ENCODE measurements at regions not wholly inside any gene's neighbourhood (a gene's known extent, or its start where the extent isn't known, plus 50 kb on each side); places are given as distances from the start of the nearest gene placed in this dataset.

DNA sequence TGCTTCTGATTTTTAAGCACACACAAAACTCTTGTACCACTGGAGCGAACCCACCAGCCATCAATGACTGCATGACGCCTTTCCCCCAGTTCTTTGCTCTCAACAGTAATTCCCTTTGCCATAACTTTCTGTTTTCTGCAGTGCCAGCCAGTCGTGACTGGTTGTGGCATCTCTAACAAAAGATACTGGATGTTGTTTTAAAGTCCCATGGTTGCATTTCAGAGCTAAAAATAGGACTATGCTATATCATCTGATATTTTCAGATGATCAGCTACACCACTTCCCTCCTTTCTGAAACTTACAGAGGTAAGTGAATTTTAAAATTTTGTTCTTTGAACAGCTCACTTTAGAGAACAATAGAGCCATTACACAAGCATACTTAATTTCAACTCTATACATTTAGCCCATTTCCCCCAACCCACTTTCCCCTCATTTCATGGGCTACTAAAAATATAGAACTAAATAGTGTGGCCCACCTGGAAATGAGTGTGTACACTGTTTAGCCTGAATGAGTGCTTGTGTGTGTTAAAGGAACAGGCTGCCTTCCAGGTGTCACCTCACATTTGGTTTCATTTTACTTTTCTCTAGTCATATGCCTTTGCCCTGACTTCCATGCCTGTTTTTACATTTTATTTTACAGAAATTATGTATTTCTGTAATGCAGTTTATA lies 136.9 kb upstream of the ZC3H12C start:
- Mint-ChIP-seq H3K36me3 (no peaks in the 10 kb centered on the region), H3K9me3 (peaks cover 2% of the 10 kb centered on the region), H3K4me3 (no peak overlapping the region), H3K27ac (no peak overlapping the region), H3K4me1 (peaks cover 20% of the 10 kb centered on the region), H3K27me3 (ENCODE audit: insufficient read depth, low read depth) (peaks cover 4% of the 10 kb centered on the region)
- no peaks in the 10 kb centered on the region for H3K27me3 ChIP-seq
- H3K9ac ChIP-seq: no peak overlapping the region
- peaks cover 12% of the 10 kb centered on the region for H3K4me1 ChIP-seq
- H3K4me3 ChIP-seq: no peak overlapping the region
- H3K4me2 ChIP-seq: no peak overlapping the region
- no peaks in the 10 kb centered on the region for H3F3A ChIP-seq (ENCODE audit: low read depth)
- H3K9me3 ChIP-seq (ENCODE audit: low read depth): no peaks in the 10 kb centered on the region
- TF ChIP-seq EZH2 (IDR thresholded peaks at IDR 0.05) (no peak), EZH2phosphoT487 (IDR thresholded peaks at IDR 0.05) (no peak)
- DNase-seq (ENCODE audit: low spot score): no peak
- no peak overlapping the region for H3K27ac ChIP-seq
- H2AFZ ChIP-seq (replicated peaks): no peak overlapping the region
- no peaks in the 10 kb centered on the region for H3K36me3 ChIP-seq
- H3K79me2 ChIP-seq (ENCODE audit: low read depth): no peaks in the 10 kb centered on the region
- H4K20me1 ChIP-seq (ENCODE audit: low read depth): no peaks in the 10 kb centered on the region

DNA sequence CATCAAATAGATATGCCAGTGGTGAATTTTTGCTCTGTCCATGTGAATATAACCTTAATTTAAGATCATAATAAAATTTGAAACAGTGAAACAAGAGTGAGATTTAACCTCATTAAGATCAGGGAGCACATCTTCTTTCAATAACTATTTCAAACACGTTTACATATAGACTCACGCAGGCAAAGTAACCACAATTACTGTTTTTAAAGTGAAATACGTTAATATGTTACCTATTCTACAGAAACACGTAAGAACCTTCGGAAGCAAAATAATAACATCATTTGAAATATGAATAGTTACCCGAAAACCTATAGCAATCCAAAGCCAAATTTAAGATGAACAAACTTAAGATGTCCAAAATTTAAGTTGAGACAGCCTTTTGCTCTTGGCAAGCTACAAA lies 136.2 kb upstream of the ZC3H12C start:
- Histone ChIP-seq H3K27ac (no peak overlapping the region), H3K9ac (no peak overlapping the region), H3K4me2 (no peak overlapping the region), H3K4me3 (no peak overlapping the region), H3K79me2 (ENCODE audit: low read depth) (no peaks in the 10 kb centered on the region), H3K36me3 (no peaks in the 10 kb centered on the region), H3F3A (ENCODE audit: low read depth) (no peaks in the 10 kb centered on the region), H3K4me1 (peaks cover 12% of the 10 kb centered on the region), H3K9me3 (ENCODE audit: low read depth) (no peaks in the 10 kb centered on the region), H3K27me3 (no peaks in the 10 kb centered on the region), H4K20me1 (ENCODE audit: low read depth) (no peaks in the 10 kb centered on the region), H2AFZ (replicated peaks) (no peak overlapping the region)
- H3K27me3 Mint-ChIP-seq (ENCODE audit: insufficient read depth, low read depth): peaks cover 4% of the 10 kb centered on the region
- no peak overlapping the region for H3K27ac Mint-ChIP-seq
- H3K4me3 Mint-ChIP-seq: no peak overlapping the region
- H3K36me3 Mint-ChIP-seq: no peaks in the 10 kb centered on the region
- H3K9me3 Mint-ChIP-seq: peaks cover 5% of the 10 kb centered on the region
- peaks cover 23% of the 10 kb centered on the region for H3K4me1 Mint-ChIP-seq
- TF ChIP-seq CTCF (IDR thresholded peaks at IDR 0.05) (no peak), EZH2phosphoT487 (IDR thresholded peaks at IDR 0.05) (no peak), EZH2 (IDR thresholded peaks at IDR 0.05) (no peak)
- no peak for DNase-seq (ENCODE audit: low spot score)

DNA sequence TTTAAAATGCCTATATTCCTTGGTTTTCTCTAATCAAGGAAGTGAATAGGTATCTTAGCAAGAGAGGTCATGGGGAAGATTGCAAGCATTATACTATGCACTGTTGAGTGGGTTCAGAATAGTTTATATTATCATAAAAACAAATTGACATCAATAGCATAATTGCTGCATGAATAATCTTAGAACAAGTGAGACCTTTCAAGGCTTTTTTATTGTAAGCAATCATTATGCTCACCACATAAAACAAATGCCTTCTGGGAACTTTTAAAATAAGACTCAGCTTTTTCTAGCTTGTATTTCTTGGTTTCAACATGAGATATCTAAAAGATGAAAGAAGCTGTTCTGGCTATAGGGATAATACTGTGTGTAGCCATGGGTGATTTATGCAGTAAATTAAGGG lies 135.6 kb upstream of the ZC3H12C start:
- Histone ChIP-seq H3K27ac (no peak overlapping the region), H3K79me2 (ENCODE audit: low read depth) (no peaks in the 10 kb centered on the region), H3K27me3 (no peaks in the 10 kb centered on the region), H3K9ac (no peak overlapping the region), H3F3A (ENCODE audit: low read depth) (no peaks in the 10 kb centered on the region), H3K4me1 (peaks cover 12% of the 10 kb centered on the region), H3K36me3 (no peaks in the 10 kb centered on the region), H4K20me1 (ENCODE audit: low read depth) (no peaks in the 10 kb centered on the region), H3K4me3 (no peak overlapping the region), H3K9me3 (ENCODE audit: low read depth) (no peaks in the 10 kb centered on the region), H3K4me2 (no peak overlapping the region), H2AFZ (replicated peaks) (no peak overlapping the region)
- Mint-ChIP-seq H3K9me3 (peaks cover 5% of the 10 kb centered on the region), H3K4me3 (no peak overlapping the region), H3K27ac (no peak overlapping the region), H3K36me3 (no peaks in the 10 kb centered on the region), H3K4me1 (peaks cover 23% of the 10 kb centered on the region), H3K27me3 (ENCODE audit: insufficient read depth, low read depth) (peaks cover 4% of the 10 kb centered on the region)
- no peak for DNase-seq (ENCODE audit: low spot score)
- TF ChIP-seq EZH2 (IDR thresholded peaks at IDR 0.05) (no peak), EZH2phosphoT487 (IDR thresholded peaks at IDR 0.05) (no peak), CTCF (IDR thresholded peaks at IDR 0.05) (no peak)

- H3K4me1 ChIP-seq: peaks cover 19% of the 10 kb centered on the region
- no peak overlapping the region for H3K4me3 ChIP-seq
- Mint-ChIP-seq H3K27ac (no peak overlapping the region), H3K4me3 (no peak overlapping the region), H3K36me3 (no peaks in the 10 kb centered on the region), H3K9me3 (peaks cover 5% of the 10 kb centered on the region), H3K4me1 (peaks cover 29% of the 10 kb centered on the region), H3K27me3 (ENCODE audit: insufficient read depth, low read depth) (peaks cover 4% of the 10 kb centered on the region)
- H3K79me2 ChIP-seq (ENCODE audit: low read depth): no peaks in the 10 kb centered on the region
- no peak overlapping the region for H2AFZ ChIP-seq (replicated peaks)
- H3K36me3 ChIP-seq: no peaks in the 10 kb centered on the region
- no peaks in the 10 kb centered on the region for H4K20me1 ChIP-seq (ENCODE audit: low read depth)
- no peaks in the 10 kb centered on the region for H3K27me3 ChIP-seq
- no peak for DNase-seq (ENCODE audit: low spot score)
- H3F3A ChIP-seq (ENCODE audit: low read depth): no peaks in the 10 kb centered on the region
- no peak overlapping the region for H3K27ac ChIP-seq
- TF ChIP-seq EZH2 (IDR thresholded peaks at IDR 0.05) (no peak), CTCF (IDR thresholded peaks at IDR 0.05) (no peak), EZH2phosphoT487 (IDR thresholded peaks at IDR 0.05) (no peak)
- no peak overlapping the region for H3K4me2 ChIP-seq
- no peaks in the 10 kb centered on the region for H3K9me3 ChIP-seq (ENCODE audit: low read depth)
- H3K9ac ChIP-seq: no peak overlapping the region
Observed at GRCh38 chr11:109958131-109958820, 134.9 kb upstream of the ZC3H12C start.
